ENCODE measurements at regions not wholly inside any gene's neighbourhood (a gene's known extent, or its start where the extent isn't known, plus 50 kb on each side); places are given as distances from the start of the nearest gene placed in this dataset.

DNA sequence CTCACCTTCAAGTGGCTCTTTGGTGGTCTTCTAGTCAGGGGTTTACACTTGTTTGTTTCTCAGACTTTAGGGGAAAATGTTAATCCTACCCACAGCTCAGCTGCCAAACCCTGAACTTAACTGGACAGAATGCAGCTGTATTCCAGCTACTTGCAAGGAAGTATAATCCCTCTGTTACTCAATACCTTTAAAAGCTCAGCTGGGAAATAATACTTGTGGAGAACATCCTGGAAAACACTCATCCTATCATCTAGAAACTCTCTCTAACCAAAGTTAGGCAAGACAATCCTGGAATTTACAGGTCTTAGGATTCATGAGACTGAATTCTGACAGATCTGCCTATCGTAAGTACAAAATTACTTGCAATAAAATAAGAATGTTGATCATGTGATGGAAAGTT, 404.1 kb downstream of the ADAMTS20 start:
- no peaks in the 10 kb centered on the region for H3K79me2 ChIP-seq (ENCODE audit: control insufficient read depth, insufficient read depth, low read length)
- in situ Hi-C loops (cut with MboI) (no loop called here), intact Hi-C loops (cut with micrococcal nuclease; ENCODE audit: unreplicated experiment) (no loop called here)
- WGBS (ENCODE audit: insufficient coverage, insufficient replicate concordance, low lambda C conversion rate, missing lambda C conversion rate), result 45% methylated on average over 1 of the region's 1 CpG
- ChIA-PET POLR2A (no interaction called here), CTCF (no interaction called here), RAD21 (ENCODE audit: unreplicated experiment) (interaction anchor here (1.0 kb wide), 1 partner anchor 134 kb away, joined by 3 read pairs; no protein-coding TSS in a partner anchor), SMC1A (ENCODE audit: uncharacterized antibody, unreplicated experiment) (interaction anchor here (1.1 kb wide), 1 partner anchor 13 kb away, joined by 3 read pairs; no protein-coding TSS in a partner anchor)
- H4K20me1 ChIP-seq (ENCODE audit: control insufficient read depth, insufficient read depth), result no peaks in the 10 kb centered on the region
- no peak for ATAC-seq
- no peaks in the 10 kb centered on the region for H3K9me3 ChIP-seq (replicated peaks; ENCODE audit: control insufficient read depth, insufficient read depth, low read length)
- no peak overlapping the region for H3K4me2 ChIP-seq (ENCODE audit: control insufficient read depth, insufficient read depth)
- H3K27ac ChIP-seq (ENCODE audit: control insufficient read depth, insufficient read depth), result no peak overlapping the region
- H3K9ac ChIP-seq (ENCODE audit: control insufficient read depth, insufficient read depth, low read length), result no peak overlapping the region
- no peak overlapping the region for H2AFZ ChIP-seq (ENCODE audit: control insufficient read depth, low read depth, low read length)
- no TSS peak for BruUV-seq (replicated peaks)
- DNase-seq (ENCODE audit: low read depth, low spot score), result no peak
- H3K27me3 ChIP-seq (replicated peaks in 1 of 2; ENCODE audit: control insufficient read depth in 2 of 2, insufficient read depth in 2 of 2, low read length in 1 of 2), result no peaks in the 10 kb centered on the region
- no peaks in the 10 kb centered on the region for H3K36me3 ChIP-seq (ENCODE audit: control insufficient read depth in 2 of 2, insufficient read depth in 2 of 2, low read length in 1 of 2)
- H3K4me3 ChIP-seq, result no peak overlapping the region
- TF ChIP-seq SREBF2 (IDR thresholded peaks at IDR 0.05; ENCODE audit: low read length) (no peak), CBX3 (IDR thresholded peaks at IDR 0.05; ENCODE audit: borderline replicate concordance, low read depth) (no peak), TBL1XR1 (IDR thresholded peaks at IDR 0.05; ENCODE audit: low read depth, low read length) (no peak), MXI1 (IDR thresholded peaks at IDR 0.05; ENCODE audit: low read depth, low read length) (no peak), JUNB (IDR thresholded peaks at IDR 0.05) (no peak), WRNIP1 (IDR thresholded peaks at IDR 0.05; ENCODE audit: borderline replicate concordance, low read depth, low read length) (no peak), SP1 (IDR thresholded peaks at IDR 0.05; ENCODE audit: low read depth, low read length) (no peak), NFIC (IDR thresholded peaks at IDR 0.05; ENCODE audit: low read depth, low read length) (no peak), ZZZ3 (IDR thresholded peaks at IDR 0.05; ENCODE audit: control insufficient read depth, insufficient read length, low read depth) (no peak), RFX5 (IDR thresholded peaks at IDR 0.05; ENCODE audit: low read depth, low read length) (no peak)
- TF ChIP-seq, protein P1, sequence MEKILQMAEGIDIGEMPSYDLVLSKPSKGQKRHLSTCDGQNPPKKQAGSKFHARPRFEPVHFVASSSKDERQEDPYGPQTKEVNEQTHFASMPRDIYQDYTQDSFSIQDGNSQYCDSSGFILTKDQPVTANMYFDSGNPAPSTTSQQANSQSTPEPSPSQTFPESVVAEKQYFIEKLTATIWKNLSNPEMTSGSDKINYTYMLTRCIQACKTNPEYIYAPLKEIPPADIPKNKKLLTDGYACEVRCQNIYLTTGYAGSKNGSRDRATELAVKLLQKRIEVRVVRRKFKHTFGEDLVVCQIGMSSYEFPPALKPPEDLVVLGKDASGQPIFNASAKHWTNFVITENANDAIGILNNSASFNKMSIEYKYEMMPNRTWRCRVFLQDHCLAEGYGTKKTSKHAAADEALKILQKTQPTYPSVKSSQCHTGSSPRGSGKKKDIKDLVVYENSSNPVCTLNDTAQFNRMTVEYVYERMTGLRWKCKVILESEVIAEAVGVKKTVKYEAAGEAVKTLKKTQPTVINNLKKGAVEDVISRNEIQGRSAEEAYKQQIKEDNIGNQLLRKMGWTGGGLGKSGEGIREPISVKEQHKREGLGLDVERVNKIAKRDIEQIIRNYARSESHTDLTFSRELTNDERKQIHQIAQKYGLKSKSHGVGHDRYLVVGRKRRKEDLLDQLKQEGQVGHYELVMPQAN (conservative IDR thresholded peaks at IDR 0.05), result no peak
- TF ChIP-seq, protein P2, sequence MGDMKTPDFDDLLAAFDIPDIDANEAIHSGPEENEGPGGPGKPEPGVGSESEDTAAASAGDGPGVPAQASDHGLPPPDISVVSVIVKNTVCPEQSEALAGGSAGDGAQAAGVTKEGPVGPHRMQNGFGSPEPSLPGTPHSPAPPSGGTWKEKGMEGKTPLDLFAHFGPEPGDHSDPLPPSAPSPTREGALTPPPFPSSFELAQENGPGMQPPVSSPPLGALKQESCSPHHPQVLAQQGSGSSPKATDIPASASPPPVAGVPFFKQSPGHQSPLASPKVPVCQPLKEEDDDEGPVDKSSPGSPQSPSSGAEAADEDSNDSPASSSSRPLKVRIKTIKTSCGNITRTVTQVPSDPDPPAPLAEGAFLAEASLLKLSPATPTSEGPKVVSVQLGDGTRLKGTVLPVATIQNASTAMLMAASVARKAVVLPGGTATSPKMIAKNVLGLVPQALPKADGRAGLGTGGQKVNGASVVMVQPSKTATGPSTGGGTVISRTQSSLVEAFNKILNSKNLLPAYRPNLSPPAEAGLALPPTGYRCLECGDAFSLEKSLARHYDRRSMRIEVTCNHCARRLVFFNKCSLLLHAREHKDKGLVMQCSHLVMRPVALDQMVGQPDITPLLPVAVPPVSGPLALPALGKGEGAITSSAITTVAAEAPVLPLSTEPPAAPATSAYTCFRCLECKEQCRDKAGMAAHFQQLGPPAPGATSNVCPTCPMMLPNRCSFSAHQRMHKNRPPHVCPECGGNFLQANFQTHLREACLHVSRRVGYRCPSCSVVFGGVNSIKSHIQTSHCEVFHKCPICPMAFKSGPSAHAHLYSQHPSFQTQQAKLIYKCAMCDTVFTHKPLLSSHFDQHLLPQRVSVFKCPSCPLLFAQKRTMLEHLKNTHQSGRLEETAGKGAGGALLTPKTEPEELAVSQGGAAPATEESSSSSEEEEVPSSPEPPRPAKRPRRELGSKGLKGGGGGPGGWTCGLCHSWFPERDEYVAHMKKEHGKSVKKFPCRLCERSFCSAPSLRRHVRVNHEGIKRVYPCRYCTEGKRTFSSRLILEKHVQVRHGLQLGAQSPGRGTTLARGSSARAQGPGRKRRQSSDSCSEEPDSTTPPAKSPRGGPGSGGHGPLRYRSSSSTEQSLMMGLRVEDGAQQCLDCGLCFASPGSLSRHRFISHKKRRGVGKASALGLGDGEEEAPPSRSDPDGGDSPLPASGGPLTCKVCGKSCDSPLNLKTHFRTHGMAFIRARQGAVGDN (IDR thresholded peaks at IDR 0.05), result no peak
- TF ChIP-seq, protein P3, sequence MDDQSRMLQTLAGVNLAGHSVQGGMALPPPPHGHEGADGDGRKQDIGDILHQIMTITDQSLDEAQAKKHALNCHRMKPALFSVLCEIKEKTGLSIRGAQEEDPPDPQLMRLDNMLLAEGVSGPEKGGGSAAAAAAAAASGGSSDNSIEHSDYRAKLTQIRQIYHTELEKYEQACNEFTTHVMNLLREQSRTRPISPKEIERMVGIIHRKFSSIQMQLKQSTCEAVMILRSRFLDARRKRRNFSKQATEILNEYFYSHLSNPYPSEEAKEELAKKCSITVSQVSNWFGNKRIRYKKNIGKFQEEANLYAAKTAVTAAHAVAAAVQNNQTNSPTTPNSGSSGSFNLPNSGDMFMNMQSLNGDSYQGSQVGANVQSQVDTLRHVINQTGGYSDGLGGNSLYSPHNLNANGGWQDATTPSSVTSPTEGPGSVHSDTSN (IDR thresholded peaks at IDR 0.05; ENCODE audit: insufficient replicate concordance, low read depth, low read length), result no peak
- H3K4me1 ChIP-seq (ENCODE audit: control insufficient read depth, insufficient read depth, low read length), result no peaks in the 10 kb centered on the region
- no peak for FAIRE-seq

Measured in GM12878 (cell line).